ENCODE measurements at regions not wholly inside any gene's neighbourhood (a gene's known extent, or its start where the extent isn't known, plus 50 kb on each side); places are given as distances from the start of the nearest gene placed in this dataset.

DNA sequence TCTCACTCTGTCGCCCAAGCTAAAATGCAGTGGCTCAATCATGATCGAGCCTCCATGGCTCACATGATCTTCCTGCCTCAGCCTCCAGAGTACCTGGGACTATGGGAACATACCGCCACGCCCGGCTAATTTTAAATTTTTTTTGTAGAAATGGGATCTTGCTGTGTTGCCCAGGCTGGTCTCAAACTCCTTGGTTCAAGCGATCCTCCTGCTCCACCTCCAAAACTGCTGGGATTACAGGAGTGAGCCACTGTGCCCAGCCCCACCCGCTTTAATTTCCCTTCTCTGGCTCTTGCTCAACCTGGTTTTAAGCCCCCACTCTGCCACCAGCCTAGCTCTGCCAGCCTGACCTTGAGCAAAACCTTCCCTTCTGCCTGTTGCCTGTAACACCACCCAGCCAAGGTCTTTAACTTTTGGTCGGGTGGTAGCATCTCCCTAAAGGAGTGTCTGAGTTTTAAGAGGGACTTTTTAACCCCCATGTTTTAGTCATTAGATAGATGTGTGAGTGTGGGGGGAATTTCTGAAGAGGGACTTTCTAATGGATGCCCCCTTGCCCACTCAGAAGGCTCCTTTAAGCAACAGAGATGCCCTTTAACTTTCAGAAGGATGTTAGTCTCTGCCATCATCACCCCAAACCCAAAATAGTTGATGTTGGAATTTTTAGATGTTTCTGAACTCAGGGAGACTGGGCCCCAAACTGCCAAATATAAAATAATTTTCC, 71.8 kb upstream of the FOXP4 start:
- no peak for DNase-seq

DNA sequence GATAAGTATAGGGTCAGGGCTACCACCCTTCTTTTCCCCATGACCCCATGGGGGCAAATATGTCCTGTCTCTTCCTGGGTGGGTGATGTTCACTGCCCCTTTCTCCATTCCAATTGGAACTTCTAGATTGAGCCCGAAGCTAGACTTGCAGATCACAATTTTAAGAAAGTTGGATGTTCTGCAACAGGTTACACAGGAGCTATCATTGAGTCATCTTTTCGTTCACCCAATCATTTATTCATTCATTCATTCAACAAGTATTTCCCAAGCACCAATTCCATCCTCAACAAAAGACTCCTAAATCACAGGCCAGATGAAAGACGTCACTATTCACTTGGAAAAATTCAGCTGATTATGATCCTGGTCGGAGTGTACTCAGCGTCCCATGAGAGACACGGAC, 71.0 kb upstream of the FOXP4 start:
- no peak for DNase-seq

DNA sequence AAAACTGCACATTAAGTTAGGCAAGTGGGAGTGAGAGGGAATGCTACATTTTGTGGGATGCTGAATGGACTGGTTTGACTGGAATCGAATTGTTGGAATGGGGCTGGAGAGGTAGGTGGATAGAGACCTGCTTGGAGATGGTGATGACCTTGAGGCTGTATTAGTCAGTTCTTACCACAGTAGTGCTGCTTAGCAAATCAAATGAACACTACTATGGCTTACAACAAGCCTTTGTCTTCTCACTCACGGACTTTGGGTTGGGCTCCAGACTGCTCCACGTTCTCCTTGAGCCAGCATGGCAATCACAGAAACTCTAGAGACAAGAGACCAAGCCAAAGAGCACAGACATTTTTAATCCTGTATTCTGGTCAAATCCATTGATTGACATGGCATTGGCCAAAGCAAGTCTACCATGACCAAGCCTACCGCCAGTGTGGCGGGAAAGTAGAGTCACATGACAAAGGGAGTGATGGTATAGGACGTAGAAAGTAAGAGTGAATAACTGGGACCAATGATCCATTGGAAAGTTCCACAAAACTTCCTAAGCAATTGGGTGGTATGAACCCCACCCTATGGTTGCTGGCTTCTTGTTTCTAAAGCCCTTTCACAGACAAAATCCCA, 70.3 kb upstream of the FOXP4 start:
- no peak for DNase-seq

DNA sequence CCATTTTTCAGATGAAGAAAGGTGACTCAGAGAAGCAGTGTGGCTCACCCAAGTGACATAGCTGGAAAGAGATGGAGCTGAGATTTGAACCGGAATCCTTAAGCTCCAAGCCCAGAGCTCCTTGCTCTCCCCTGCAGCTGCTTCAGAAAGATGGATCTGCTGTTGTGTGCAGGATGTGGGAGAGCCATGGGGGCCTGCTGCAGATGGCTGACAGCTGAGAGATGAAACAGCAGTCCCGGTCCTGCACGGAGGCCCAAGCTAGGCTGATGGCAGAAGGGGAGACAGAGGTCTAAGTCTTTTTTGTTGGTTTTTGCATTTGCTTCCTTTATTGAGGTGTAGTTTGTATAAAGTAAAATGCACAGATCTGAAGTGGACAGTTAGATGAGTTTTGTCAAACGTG, 69.8 kb upstream of the FOXP4 start:
- DNase-seq, result no peak

DNA sequence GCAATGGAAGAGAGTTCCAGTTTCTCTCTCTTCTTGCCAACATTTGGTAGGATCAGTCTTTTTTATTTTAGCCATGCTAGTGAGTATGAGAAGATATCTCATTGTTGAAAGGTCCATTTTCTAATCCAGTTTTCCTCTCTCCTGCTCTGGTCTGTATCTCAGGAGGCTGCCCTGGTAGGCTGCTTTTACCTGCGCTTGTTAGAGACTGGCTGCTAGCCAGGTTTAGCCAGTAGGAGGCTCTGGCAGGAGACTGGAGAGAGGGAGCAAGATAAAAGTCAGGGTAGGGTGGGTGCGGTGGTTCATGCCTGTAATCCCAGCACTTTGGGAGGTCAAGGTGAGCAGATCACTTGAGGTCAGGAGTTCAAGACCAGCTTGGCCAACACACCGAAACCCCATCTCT, 68.6 kb upstream of the FOXP4 start:
- DNase-seq, result no peak

DNA sequence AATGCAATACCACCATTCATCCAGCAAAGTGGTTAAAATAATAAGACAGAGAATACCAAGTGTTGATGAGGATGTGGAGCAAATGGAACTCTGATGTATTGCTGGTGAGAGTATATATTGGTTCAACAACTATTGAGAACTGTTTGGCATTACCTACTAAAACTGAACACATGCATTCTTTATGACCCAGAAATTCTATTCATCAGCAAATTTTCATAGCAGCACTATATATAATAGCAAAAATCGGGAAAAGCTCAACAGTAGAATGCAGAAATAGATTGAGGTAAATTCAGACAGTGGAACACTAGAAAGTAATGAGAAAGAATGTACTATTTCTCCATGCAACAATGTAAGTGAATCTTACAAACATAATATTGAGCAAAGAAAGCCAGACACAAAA, 62.2 kb upstream of the FOXP4 start:
- DNase-seq, result no peak

DNA sequence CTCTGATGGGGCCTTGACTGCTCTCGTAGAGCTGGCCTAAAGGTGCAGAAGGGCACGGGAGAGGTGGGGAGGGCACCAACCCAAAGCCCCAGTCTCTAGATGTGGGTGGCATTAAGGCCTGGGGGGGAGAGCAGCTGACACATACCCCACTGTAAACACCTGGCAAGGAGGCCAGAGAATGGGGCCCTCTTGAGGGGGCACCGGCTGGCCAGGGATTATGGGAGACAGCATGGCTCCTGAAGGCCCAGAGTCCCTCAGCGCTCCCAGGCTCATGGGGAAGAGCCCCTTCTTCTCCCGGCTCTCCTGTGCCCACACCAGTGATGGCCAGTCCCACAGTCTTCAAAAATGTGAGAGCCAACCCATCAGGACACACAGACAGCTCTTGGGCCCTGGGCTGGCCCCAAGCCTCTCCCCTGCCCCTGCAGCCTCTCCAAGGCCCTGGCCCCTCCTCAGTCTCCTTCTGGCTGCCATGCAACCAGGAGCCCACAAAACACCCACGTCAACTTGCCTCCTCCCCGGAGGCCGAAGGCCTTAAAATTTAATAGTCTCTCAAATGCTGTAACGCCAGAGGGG, 58.2 kb upstream of the FOXP4 start:
- DNase-seq, result no peak

DNA sequence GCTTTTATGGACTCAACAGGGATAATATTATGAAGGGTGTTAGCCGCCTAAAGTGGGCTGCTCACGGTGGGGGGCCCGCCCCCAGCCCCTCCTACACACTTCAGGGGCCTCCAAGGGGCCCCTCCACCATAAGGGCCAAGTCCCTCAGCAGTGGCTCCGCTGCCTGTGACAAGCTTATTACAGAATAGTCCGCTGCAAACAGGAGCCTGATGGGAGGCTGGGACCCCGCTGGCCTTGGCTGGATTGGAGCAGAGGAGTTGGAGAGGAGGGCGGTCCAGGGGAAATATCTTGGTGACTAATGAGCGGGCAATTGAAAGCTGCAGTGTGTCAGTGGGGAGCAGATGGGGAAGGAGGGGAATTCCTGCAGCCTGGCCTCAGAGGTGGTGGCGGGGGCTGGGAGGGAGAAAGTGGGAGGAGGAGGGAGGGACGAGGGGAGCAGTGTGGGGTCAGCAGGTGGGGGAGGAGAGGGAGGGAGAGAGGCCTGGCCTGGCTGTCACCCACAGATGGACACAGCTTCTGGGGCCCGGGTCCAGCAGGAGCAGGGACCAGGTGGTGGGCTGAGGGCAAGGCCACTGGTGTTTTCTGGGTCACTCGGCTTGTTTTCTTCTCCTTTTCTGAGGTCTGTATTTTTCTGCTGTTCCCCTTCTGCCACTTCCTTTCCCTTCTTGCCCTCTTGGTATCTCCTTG, 57.6 kb upstream of the FOXP4 start:
- DNase-seq, result peak; percentile 43

DNA sequence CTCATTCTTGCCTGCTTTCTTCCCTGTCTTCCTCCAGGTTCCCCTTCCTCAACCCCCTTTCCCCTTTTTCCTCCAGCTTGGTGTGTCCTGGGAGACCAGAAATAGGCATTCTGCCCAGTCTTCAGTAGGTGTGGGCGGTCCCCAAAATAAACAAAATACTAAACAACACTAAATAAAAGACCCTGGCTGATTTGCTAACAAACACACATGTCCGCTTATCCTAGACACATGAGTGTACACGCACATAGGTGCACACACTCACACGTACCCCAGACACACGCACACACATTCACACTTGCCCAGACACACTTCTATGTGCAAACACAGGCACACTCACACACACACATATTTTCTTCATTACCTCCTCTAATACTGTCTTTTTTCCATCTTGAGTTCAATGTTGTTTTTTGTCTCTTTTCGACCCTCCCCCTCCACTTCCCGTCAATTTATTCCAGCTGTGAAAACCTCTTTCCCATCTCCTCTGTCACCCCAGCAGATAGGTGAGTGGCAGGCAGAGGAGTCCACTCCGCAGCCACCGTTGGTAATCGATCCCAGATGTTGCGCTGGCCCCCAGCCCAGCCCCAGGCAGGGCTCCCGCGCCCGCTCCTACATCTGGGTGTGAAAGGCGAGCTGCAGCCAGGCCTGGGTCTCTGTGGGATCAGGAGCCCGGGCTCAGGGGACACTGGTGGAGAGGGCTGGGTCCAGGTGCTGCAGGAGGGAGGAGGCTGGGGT, 56.9 kb upstream of the FOXP4 start:
- DNase-seq, result peak; percentile 35

DNA sequence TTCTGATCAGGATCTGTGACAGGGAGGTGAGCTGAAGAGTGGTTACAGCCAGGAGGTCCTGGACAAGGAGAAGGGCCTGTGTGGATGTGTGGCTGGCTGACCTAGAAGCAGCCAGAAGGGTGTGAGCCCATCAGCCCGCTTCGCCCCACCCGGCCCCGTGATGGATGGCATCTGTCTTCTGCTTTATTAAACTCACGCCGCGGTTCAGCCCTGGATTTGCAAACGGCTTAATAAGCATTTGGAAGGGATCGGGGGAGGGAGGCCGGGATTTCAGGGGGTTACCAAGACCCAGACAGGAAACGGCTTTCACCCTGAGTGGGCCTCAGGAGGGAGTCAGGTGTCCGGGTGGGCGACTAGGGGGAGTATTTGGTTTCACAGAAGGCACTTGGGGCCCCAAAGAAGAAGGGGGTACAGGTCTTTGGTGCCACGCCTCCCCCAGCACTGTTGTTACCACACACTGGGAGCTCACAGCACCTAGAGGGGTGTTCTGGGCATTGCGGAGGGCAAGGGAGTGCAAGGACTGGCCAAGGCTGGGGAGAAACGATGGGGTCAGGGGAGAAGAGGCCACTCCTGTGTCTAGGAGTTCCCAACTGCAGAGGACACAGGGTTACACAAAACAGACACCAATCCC, 53.8 kb upstream of the FOXP4 start:
- peak; percentile 22 for DNase-seq

DNA sequence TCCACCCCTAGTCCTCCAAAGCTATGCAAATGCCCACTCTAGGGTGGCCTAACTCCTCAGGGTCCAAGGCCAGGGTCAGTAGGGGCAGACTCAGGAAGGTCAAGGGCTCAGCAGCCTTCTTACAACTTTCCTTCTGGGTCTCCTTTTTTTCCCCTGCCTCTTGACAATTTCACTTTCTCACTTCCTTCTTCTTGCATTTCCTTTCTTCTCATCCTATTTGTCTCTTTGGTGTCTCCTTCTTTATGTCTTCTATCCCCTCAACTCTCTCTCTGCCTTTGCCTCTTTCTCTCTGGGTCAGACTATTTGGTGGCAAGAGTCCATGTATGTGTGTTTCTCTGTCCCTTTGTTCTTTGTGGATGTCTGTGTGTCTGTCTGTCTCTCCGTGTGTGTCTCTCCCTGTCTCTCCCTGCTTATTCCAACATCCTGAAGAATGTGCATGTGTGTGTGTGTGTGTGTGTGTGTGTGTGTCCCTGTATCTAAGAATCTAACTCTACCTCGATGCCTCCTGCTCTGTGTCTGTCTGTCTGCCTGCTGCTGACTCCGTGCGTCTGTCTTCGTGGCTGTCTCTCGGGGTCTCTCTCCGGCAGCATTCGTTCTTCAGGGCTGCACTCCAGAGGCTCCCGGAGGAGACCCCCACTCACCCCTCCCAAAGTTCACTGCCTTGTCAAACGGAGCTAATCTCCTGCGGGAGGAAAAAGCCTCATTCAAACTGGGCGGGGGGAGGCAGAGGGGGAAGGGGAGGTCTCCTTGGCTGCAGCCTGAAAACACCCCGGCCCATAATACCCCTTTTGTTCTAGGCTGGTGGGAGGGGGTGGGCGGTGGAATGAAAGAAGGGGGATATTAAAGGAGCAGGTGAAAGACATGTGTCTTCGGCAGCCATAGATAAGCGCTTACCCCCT, 51.7 kb upstream of the FOXP4 start:
- DNase-seq, result no peak
